ENCODE measurements at regions not wholly inside any gene's neighbourhood (a gene's known extent, or its start where the extent isn't known, plus 50 kb on each side); places are given as distances from the start of the nearest gene placed in this dataset.

DNA sequence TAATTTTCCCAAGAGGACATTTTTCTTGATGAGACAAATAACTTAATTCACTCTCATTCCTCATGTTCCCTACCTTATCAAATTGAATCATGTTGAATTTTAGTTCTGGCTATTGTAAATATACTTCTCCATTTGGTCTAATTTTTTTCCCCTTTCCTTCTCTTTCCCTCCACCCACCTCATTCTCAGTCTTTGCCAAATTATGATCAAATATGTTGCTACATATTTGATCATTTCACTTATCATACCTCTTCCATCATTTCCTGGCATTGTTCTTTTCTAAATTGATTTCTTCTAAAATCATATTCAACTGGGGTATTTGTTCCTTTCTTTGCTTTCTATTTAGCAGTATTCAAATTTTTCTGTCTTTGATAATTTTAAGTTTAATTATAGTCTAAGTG is 52.3 kb downstream of the HDGFL1 start:
- H3K4me1 Mint-ChIP-seq: no peaks in the 10 kb centered on the region
- no peak overlapping the region for H3K4me3 Mint-ChIP-seq
- no peak overlapping the region for H3K27ac Mint-ChIP-seq
- no peaks in the 10 kb centered on the region for H3K27me3 Mint-ChIP-seq (ENCODE audit: low read depth in 3 of 3)
- no peak for DNase-seq
- H3K9me3 Mint-ChIP-seq: peaks cover 2 to 32% (median 6%) of the 10 kb centered on the region in 6 donors
- no peaks in the 10 kb centered on the region for H3K36me3 Mint-ChIP-seq

DNA sequence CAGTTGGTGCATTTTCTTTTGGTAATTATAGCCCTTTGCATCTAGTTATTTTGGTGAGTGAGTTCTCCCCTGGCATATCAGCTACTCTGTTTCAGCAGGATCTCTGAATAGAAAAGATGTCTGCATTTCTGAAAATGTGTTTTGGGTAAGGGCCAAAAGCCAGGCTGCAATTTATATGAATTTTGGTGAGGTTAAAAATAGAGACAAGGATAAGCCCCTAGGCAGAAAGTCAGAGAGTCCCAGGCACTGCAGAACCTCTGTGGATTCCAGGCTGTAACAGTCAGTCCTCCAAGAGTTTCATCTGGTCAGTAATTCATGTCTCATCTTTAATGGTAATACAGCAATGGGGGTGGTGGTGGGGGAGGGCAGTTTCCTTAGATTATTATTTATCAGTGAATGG is 53.0 kb downstream of the HDGFL1 start:
- no peak overlapping the region for H3K27ac Mint-ChIP-seq
- H3K4me3 Mint-ChIP-seq: no peak overlapping the region
- H3K9me3 Mint-ChIP-seq: peaks cover 2 to 38% (median 9%) of the 10 kb centered on the region in 6 donors
- H3K36me3 Mint-ChIP-seq: no peaks in the 10 kb centered on the region
- no peaks in the 10 kb centered on the region for H3K27me3 Mint-ChIP-seq (ENCODE audit: low read depth in 3 of 3)
- no peaks in the 10 kb centered on the region for H3K4me1 Mint-ChIP-seq
- DNase-seq: no peak

DNA sequence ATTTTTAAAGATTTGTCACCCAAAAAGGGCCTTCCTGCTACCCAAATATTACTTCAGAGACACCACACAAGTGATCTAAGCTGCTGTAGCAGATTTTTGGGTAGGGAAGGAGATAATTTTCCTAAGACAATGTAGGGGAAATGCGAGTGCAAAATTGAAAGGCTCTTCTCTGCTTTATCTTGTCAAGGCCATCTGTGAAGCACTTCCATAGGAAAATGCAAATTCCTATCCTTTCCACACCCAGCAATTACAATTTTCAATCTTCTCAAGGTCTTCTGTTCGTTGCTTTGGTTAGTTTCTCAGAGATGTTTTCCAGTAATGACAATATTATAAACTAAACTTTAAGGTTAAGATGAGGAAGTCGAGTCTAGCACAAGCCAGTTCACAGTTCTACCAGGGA is 53.4 kb downstream of the HDGFL1 start:
- Mint-ChIP-seq H3K4me1 (no peaks in the 10 kb centered on the region), H3K4me3 (no peak overlapping the region), H3K27ac (no peak overlapping the region), H3K36me3 (peaks cover 0 to 3% (median 0%) of the 10 kb centered on the region in 3 donors), H3K27me3 (ENCODE audit: low read depth in 3 of 3) (no peaks in the 10 kb centered on the region), H3K9me3 (peaks cover 2 to 41% (median 11%) of the 10 kb centered on the region in 6 donors)
- no peak for DNase-seq

DNA sequence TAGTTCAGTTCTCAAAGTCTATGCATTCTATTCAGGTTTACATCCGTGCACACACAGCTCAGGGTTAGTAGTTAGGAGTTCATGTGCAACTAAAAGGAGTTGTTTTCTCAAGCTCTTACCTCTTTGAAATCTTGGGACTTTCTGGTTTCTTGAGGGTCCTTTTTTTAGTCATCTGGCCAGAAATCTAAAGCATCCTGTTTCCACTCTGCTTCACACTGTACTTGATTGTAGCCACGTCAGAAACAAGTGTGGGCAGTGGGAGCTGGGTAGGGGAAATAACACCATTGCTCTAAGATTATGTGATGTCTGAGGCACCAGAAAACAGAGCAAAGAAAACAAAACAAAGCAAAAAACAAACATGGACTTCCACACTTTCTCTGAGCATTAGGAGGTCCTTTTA is 58.3 kb downstream of the HDGFL1 start:
- Mint-ChIP-seq H3K9me3 (peaks cover 3 to 31% (median 12%) of the 10 kb centered on the region in 6 donors), H3K4me3 (no peak overlapping the region)

DNA sequence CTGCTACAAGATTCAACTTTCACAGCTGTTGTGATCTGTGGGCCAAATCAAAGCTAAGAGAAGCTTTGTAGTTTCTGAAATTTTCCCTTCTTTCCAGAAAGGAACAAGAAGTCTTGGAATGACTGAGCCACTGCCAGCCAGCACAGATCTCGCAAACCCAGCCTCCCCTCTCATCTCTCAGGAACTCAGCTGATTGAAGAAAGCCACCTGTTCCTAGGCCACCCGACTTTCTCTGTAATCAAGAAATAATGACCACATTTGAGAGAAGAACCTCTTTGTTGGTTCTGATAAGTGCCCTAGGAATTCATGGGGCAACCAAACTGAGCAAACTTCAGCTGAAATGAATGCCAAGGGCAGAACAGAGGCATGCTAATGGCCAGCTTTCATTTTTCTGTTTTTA is 61.7 kb downstream of the HDGFL1 start:
- peaks cover 0 to 1% (median 0%) of the 10 kb centered on the region in 3 donors for H3K27me3 Mint-ChIP-seq (ENCODE audit: low read depth in 3 of 3)
- H3K9me3 Mint-ChIP-seq: peaks cover 8 to 32% (median 13%) of the 10 kb centered on the region in 6 donors
- H3K4me1 Mint-ChIP-seq: no peaks in the 10 kb centered on the region

More for the DNA sequence above, 58.3 kb downstream of the HDGFL1 start:
- Mint-ChIP-seq H3K4me1 (no peaks in the 10 kb centered on the region), H3K27me3 (ENCODE audit: low read depth in 3 of 3) (no peaks in the 10 kb centered on the region), H3K36me3 (peaks cover 0 to 3% (median 0%) of the 10 kb centered on the region in 3 donors), H3K27ac (no peak overlapping the region)
- no peak for DNase-seq

DNA sequence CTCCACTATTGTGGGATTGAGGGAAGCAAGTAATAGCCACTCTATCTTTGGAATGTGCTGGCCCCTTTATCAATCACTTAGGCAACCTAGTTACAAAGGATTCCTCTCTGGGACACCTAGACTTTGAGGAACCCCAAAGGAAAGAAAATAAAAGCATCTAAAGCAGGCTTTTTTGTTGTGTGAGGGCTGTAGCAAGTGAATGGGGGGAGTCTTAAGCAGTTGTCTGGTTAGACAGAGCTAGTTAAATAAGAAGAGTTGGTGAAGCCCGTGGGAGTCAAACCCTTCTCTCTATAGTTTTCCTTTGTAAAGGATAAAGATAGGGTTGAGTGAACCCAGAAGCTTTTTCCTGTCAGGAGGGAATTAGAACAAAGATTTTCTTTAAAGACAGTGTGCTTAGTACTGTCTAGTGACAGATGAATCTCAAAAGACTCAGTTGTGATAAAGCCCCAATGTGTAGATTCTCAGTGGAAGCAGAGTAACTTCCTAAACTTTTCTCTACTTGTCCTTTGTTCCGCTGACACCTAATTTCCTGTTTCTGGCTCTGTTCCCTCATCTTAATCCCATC is 63.3 kb downstream of the HDGFL1 start:
- Mint-ChIP-seq H3K36me3 (peaks cover 0 to under 1% (median 0%) of the 10 kb centered on the region in 3 donors), H3K4me3 (no peak overlapping the region), H3K27ac (no peak overlapping the region), H3K9me3 (peaks cover 3 to 19% (median 9%) of the 10 kb centered on the region in 6 donors), H3K4me1 (no peaks in the 10 kb centered on the region), H3K27me3 (ENCODE audit: low read depth in 3 of 3) (peaks cover 0 to 1% (median 0%) of the 10 kb centered on the region in 3 donors)
- DNase-seq: no peak

More for the DNA sequence above, 61.7 kb downstream of the HDGFL1 start:
- Mint-ChIP-seq H3K36me3 (peaks cover 0 to 3% (median 0%) of the 10 kb centered on the region in 3 donors), H3K27ac (no peak overlapping the region), H3K4me3 (no peak overlapping the region)
- DNase-seq: no peak

DNA sequence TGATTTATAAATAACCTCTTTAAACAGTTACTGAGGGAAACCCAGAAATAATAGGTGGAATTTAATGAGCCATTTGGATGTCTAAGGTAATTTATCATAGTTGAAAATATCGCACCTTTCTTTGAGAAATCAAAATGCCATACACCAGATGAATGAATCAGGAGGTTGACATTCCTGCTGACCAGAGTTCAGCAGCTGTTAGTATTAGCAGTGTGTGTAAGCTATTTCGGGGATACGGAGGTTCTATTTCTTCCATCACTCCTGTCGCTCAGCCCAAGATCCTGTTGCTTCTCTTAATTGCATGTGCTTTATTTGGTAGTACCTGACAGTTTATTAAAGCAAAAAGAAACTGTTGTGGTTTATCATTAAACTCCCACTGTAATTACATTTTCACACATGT is 67.1 kb downstream of the HDGFL1 start:
- Mint-ChIP-seq H3K4me1 (no peaks in the 10 kb centered on the region), H3K4me3 (no peak overlapping the region), H3K36me3 (no peaks in the 10 kb centered on the region), H3K27ac (no peak overlapping the region), H3K9me3 (peaks cover 0 to 9% (median 3%) of the 10 kb centered on the region in 6 donors), H3K27me3 (ENCODE audit: low read depth in 3 of 3) (peaks cover 0 to 1% (median 0%) of the 10 kb centered on the region in 3 donors)
- DNase-seq: no peak

DNA sequence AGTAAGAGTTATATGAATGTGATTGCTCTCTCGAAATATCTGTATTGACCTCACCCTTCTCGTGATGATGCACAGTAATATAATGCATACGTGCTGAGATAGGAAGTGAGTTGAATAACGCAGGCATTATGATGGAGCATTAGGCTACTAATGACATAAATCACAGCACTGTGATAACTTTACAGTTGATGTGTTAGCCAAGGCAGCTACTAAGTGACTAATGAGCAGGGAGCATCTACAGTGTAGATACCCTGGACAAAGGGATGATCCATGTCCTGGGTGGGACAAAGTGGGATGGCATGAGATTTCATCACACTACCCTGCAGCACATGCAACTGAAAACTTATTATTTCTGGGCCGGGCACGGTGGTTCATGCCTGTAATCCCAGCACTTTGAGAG is 68.4 kb downstream of the HDGFL1 start:
- H3K4me3 Mint-ChIP-seq: no peak overlapping the region
- H3K27me3 Mint-ChIP-seq (ENCODE audit: low read depth in 3 of 3): peaks cover 0 to 1% (median 0%) of the 10 kb centered on the region in 3 donors
- peaks cover 0 to 8% (median 3%) of the 10 kb centered on the region in 6 donors for H3K9me3 Mint-ChIP-seq
- H3K27ac Mint-ChIP-seq: no peak overlapping the region
- H3K4me1 Mint-ChIP-seq: no peaks in the 10 kb centered on the region
- DNase-seq: no peak
- no peaks in the 10 kb centered on the region for H3K36me3 Mint-ChIP-seq

DNA sequence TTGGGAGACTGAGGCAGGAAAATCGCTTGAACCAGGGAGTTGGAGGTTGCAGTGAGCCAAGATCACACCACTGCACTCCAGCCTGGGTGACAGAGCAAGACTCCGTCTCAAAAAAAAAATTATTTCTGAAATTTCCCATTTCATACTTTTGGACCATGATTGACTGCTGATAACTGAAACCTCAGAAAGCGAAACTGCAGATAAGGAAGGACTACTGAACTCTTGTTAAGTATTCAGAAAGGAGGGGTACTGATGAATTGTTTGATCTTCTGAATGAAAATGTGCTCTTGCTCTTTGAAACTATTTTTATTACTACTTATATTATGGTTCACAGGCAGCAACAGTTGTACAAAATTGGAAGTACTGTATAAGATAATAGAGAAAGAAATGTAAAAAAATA is 69.0 kb downstream of the HDGFL1 start:
- peaks cover 0 to 8% (median 3%) of the 10 kb centered on the region in 6 donors for H3K9me3 Mint-ChIP-seq
- peaks cover 0 to 1% (median 0%) of the 10 kb centered on the region in 3 donors for H3K27me3 Mint-ChIP-seq (ENCODE audit: low read depth in 3 of 3)
- H3K27ac Mint-ChIP-seq: no peak overlapping the region
- H3K4me3 Mint-ChIP-seq: no peak overlapping the region
- no peak for DNase-seq
- H3K36me3 Mint-ChIP-seq: no peaks in the 10 kb centered on the region
- no peaks in the 10 kb centered on the region for H3K4me1 Mint-ChIP-seq

DNA sequence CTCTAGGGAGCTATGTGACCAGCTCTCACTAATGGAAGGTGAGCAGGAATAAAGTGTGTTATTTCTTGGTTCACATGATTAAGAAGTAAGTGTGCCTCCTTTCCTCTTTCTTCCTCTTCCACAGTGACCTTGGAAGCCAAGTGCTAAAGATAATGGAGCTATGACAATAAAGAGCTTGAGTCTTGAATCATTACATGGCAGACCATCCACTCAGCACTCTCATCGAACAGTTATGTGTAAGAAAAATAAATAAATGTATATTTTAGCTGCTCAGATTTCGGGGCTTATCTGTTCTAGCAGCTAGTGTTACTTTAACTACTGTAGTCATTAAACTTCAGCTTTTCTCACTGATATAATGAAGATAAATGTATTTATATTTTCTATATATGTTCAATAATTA is 72.9 kb downstream of the HDGFL1 start:
- no peak overlapping the region for H3K4me3 Mint-ChIP-seq
- H3K27me3 Mint-ChIP-seq (ENCODE audit: low read depth in 3 of 3): no peaks in the 10 kb centered on the region
- H3K36me3 Mint-ChIP-seq: no peaks in the 10 kb centered on the region
- peaks cover 0 to 5% (median 2%) of the 10 kb centered on the region in 6 donors for H3K9me3 Mint-ChIP-seq
- H3K4me1 Mint-ChIP-seq: no peaks in the 10 kb centered on the region
- DNase-seq: no peak
- no peak overlapping the region for H3K27ac Mint-ChIP-seq

DNA sequence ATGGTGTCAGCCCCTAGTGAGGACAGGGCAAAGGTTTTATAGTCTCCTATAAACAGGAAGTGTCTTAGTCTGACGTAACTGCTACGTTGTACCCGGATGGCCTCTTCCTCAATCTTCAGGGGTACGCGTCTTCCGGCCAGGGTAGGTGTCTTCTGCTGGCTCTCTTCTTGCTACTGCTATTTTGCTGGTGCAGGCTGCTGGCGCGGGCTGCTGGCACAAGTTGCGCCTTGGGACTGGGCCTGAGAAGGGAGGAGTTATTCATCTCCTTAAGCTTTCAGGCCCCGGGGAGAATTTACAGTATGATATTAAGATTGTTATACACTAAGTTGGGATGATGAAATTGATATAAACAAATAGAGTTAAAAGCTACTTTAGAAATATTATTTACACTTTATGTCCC is 74.4 kb downstream of the HDGFL1 start:
- H3K9me3 Mint-ChIP-seq: peaks cover 0 to 5% (median 2%) of the 10 kb centered on the region in 6 donors
- H3K27ac Mint-ChIP-seq: no peak overlapping the region
- no peaks in the 10 kb centered on the region for H3K4me1 Mint-ChIP-seq
- no peak overlapping the region for H3K4me3 Mint-ChIP-seq
- DNase-seq: no peak
- no peaks in the 10 kb centered on the region for H3K36me3 Mint-ChIP-seq
- H3K27me3 Mint-ChIP-seq (ENCODE audit: low read depth in 3 of 3): no peaks in the 10 kb centered on the region

DNA sequence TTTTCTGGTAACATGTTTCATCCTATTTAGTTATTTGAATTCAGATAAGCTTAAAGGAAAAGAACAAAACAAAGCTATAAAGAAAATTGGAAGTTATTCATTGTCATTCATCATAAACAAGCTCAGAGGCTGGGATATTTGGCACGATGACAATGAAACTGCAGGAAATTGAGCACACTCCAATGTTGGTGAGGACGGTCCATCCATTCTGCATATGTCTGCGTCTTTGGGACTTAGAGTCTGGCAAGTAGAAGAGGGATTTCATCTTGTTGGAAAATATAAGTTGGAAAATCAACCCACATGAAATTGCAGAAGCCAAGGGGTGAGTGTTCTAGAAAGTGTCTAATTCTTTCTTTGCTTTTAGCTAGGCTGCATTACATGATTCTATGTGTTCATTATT is 78.4 kb downstream of the HDGFL1 start:
- Mint-ChIP-seq H3K4me1 (no peaks in the 10 kb centered on the region), H3K9me3 (peaks cover 0 to 5% (median 0%) of the 10 kb centered on the region in 6 donors), H3K36me3 (no peaks in the 10 kb centered on the region), H3K27me3 (ENCODE audit: low read depth in 3 of 3) (no peaks in the 10 kb centered on the region), H3K4me3 (no peak overlapping the region), H3K27ac (no peak overlapping the region)
- no peak for DNase-seq

DNA sequence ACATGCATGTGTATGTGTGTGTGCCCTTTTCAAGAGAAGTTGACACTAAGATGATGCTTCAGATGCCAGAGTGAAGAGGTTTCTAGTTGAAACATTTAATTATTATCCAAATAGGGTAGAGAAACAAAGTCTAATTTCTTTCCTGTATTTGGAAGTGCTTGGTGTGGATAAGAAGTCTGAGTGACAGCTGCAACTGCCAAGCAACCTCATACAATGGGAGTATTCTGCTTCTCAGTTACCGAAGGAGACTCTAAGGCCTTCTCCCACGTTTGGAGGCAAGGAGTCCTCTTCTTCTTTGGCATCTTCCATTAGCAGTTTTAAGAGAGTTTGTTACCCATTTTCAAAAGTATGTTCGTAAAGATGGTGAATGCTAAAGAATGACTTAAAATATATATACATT is 82.4 kb downstream of the HDGFL1 start:
- Mint-ChIP-seq H3K27ac (no peak overlapping the region), H3K27me3 (ENCODE audit: low read depth in 3 of 3) (no peaks in the 10 kb centered on the region), H3K9me3 (peaks cover 0 to 7% (median 0%) of the 10 kb centered on the region in 6 donors), H3K36me3 (no peaks in the 10 kb centered on the region), H3K4me1 (no peaks in the 10 kb centered on the region), H3K4me3 (no peak overlapping the region)
- no peak for DNase-seq

DNA sequence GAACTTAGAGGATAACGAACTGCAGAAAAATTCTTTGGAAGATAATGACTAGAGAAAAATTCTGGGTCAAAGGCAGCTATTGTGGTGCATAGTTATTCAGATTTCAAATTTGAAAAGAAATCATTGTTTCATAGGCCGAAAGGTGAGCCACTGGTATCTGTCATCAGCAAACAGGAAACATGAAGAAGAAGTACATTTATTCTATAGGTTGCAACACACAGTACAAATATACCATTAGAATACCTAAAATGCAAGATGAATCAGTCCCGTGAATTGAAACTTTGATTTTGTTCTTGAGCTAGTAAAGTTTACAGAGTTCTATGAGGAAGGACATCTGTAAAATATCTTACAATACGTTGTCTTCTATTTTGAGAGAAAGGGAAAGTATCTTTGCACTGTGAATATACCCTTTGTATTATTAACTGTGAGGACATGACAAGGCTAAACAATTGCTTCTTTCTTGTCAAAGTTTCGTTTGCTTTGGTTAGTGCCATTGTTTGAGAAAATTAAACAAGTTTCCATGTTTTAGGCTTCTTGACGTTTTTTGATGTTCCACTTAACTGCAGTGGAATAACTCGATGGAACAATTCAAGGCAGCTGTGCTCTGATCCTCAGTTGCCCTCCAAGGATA is 84.7 kb downstream of the HDGFL1 start:
- H3K36me3 Mint-ChIP-seq: no peaks in the 10 kb centered on the region
- no peak overlapping the region for H3K4me3 Mint-ChIP-seq
- H3K27me3 Mint-ChIP-seq (ENCODE audit: low read depth in 3 of 3): no peaks in the 10 kb centered on the region
- no peak overlapping the region for H3K27ac Mint-ChIP-seq
- DNase-seq: no peak
- H3K4me1 Mint-ChIP-seq: no peaks in the 10 kb centered on the region
- peaks cover 0 to 10% (median 2%) of the 10 kb centered on the region in 6 donors for H3K9me3 Mint-ChIP-seq

Data from immature natural killer cell (primary cell).